Head of caudate nucleus (tissue), 42 donors: ENCODE measurements at regions not wholly inside any gene's neighbourhood (a gene's known extent, or its start where the extent isn't known, plus 50 kb on each side); places are given as distances from the start of the nearest gene placed in this dataset.

Experiments used
- DNase-seq, 42 donors: peaks; one replicate each; pipeline versions ENCODE4 v3.0.0 to v3.0.0-alpha.2; 2020 to 2021; ENCODE audit warnings: mixed read lengths in 7 of 42
- intact Hi-C: fragments of 100-400 bp; cut with DNase I; formaldehyde crosslinking; loops from one replicate; pipeline ENCODE4 v1.15.0; 2022

DNA sequence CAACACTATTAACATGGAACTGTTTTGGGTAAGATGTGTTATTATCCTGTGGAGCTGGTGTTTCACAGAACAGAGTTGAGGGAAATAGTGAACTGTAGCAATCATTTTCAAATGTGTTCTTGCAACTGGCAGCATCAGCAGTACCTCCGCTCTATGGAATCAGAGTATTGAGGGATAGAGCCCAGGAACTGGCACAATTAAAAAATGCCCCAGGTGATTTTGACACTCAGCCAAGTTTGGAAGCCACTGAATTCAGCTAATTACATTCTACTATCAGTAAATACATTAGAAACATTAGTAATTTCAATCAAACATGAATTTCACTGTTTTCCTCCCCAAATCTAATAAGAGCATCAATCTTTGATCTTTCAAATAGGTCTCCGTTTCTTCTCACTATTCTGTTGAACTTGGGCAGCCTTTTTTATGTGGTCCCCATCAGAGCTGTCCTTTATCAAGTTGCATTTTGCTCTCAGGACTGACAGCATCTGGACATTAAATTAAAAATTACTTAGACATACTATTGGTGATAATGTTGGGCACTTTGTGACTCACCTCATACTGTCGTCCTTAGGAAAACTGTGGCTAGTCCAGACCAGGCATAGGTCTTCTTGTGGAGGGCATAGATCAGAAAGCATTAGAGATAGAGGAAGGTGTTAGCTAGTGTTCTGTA, 251.5 kb downstream of the DHX35 start:
- DNase-seq: no peak
- intact Hi-C loops: no loop called here

DNA sequence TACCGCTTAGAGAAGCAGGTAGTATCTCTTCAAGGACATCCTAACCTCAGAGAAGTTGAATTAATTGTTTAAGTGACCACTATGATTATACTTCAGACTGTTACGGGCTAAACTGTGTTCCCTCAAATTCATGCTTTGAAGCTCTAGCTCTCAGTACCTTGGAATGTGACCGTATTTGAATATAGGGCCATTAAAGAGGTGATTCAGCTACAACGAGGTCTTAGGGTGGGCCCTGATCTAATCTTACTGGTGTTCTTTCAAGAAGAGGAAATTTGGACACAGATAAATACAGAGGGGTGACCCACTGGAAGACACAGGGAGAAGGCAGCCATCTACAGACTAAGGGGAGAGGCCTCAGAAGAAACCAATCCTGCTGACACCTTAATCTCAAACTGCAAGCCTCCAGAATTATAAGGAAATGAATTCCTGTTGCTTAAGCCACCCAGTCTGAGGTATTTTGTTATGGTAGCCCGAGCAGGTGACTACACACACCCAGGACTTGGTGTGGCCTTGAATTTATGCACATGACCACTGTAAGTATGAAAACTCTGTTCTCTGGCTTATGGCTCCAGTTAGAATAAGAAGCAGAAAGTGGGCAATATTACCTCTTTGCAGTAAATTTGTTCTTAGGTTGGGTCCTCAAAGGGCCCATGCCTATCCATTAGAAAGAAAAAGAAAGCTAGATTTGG, 249.1 kb downstream of the DHX35 start:
- intact Hi-C loops: no loop called here
- DNase-seq: no peak

DNA sequence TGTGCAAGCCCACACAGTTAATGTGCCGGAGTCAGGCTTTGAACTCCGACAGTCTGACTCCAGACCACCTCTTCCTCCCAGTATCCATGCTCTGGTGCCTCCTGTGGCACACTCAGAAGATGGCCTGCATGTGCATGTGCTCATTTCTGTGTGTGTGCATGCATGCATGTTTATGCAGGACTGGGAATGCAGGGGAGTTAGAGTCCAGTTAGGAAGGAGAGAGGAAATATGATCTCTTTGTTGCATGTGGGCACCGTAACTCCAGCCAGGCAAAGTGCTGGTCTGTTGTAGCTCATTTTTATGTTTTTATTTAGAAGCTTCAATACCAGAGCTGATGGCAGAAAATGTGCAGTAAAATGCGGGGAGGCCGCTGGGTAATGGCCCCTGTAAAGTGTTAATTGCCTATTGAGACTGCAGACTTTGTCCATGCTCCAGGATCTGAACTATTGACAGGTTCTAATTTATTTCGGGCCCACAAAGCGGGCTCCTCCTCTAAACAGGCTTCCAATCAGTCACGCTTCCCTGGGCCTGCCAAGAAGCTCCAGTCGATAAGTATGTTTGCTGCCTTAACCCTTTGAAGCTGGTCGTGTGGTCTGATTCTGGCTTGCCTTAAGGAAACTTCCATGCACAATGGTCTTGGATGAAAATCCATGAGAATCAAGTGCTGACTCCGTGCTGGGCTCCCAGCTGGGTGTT, 248.3 kb downstream of the DHX35 start:
- intact Hi-C loops: no loop called here
- DNase-seq: no peak

DNA sequence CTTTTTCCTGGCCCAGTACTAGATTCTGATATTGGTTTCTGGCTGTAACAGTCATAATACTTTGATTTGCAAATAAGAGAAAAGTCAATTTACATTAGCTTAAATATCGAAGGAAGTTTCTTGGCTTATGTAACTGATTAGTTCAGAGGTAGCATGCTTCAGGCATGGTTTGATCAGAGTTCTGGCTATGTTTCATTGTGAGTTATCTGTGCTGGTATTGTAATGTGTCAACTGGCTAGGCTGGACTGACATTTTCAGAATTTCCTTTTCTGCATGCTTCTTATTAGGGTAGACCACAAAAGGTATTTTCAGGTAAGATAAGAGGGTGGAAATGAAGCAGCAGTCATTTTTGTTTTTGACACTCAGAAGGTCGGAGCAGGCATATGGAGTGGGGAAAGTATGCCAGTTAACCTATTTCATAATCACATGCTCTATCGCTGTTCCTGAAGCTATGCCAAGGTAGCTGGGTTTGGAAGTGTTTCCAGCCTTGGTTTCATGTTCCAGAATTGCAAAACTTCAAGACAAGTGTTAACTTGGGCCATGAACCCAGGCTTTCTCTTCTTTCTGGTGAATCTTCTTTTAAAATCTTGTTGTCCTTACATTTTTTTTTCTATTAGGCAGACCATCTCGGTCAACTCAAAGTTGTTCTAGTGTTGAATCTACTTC, 244.9 kb downstream of the DHX35 start:
- DNase-seq: no peak
- intact Hi-C loops: no loop called here

DNA sequence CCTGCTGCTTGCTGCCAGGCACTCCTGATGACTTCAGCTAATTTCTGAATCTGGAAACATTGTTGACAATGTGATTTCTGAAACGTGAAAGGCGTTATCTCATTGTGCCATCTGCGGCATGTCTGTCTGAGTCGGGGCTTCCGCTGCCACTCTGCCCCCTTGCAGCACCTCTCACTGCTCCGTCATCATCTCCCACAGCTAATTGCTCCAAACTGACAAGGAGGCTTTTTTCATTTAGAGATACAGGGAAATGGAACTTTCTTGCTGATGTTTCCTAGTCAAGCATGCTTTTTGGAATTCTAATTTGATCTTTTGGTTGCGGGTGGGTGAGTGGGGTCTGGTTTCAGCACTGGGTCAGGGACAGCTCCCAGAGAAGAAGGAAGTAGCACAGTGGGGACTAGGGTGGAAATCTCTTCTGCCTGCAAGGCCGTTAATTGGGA, 233.5 kb downstream of the DHX35 start:
- DNase-seq: peak in 6 of 42 donors; percentile 7 to 32 (median 13)
- intact Hi-C loops: no loop called here

DNA sequence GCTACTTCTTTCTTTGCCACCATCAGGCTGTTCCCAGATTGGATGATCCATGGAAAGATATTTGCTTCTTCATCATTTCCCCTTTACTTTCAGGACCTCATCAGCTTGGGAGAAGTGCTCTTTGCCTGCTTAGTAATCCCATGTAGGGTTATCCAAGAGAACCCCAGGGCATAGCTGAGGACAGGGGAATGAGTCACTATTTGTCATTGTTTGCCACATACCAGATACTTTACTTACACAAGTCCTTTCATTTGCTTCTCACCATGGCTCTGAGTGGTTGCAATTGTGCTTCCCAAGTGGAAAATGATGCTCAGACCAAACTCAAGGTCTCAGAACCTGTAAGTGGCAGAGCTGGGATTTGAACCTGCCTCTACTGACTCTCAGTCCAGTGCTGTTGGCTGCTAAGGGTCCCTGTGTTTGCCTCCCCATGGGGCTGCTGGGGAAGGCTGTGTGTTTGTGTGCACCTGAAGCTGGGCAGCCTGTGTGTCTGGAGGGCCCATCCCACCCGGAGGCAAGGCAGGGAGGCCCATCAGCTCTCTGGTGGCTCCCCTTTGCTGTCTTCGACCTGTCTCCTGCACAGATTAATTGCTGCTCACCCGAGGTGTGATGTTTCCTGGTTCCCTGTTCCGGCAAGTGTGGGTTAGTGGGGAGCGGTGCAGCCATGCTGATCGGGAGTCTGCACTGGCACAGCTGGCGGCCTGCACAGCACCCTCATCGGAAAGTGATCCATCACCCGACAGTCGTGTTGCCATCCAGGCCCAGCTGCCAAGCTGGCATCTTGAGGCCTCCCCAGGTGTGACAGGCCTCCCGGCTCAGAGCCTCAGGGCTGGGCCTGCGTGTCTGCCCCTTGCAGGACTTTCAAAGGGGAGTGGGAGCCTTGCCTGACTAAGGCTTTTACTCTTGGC, 228.8 kb downstream of the DHX35 start:
- intact Hi-C loops: no loop called here
- no peak for DNase-seq

DNA sequence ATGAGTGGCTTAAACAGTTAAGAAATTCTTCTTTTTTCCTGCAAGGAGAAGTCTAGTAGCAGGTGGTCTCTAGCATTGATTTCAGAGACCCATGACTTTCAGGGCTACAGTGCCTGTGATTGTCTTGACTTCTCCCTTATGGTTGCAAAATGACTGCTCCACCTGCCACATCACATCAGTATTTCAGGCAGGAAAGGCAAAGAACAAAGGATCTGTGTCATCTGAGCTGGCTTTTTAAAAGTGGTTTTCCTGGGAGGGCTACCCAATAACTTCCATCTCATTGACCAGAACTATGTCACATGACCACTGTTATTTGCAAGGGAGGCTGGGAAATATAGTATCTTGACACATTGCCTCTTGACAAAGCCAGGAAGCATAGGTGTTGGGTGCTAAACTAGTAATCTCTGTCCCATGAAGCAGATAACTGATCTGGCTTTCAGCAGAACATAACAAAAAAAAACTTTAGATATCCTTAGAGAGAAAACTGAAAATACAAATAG, 226.2 kb downstream of the DHX35 start:
- DNase-seq: no peak
- intact Hi-C loops: no loop called here

DNA sequence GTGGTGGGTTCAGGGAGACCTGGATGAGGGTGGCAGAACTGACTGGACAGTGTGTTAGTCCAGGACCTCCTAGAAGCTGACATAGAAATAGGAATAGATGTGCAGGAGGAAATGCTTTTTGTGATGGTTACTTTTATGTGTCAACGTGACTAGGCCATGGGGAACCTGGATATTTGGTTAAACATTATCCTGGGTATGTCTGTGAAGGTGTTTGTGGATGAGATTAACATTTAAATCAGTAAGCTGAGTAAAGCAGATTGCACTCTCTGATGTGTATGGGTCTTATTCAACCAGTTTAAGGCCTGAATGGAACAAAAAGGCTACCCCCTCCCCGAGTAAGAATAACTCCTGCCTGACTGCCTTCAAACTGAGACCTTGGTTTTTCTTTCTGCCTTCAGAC, 219.3 kb downstream of the DHX35 start:
- DNase-seq: no peak
- intact Hi-C loops: no loop called here

DNA sequence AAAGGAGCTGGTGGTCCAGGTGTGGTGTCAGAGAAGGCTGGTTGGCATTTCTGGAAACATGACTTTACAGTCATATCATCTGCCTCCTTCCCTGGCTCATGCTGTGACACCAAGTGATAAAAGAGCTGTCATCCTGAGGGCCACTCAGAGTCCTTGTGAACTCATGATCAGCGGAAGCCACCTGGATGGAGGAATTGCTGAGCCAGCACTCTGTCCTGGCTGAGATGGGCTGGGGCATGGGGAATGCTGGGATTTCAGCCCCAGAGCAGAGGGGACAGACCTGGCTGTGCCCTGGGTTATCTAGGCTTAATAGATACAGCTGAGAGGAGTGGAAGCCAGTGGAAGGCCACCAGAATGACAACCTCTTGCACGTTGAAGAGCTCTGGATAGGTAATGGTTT, 214.3 kb downstream of the DHX35 start:
- intact Hi-C loops: no loop called here
- DNase-seq: no peak

DNA sequence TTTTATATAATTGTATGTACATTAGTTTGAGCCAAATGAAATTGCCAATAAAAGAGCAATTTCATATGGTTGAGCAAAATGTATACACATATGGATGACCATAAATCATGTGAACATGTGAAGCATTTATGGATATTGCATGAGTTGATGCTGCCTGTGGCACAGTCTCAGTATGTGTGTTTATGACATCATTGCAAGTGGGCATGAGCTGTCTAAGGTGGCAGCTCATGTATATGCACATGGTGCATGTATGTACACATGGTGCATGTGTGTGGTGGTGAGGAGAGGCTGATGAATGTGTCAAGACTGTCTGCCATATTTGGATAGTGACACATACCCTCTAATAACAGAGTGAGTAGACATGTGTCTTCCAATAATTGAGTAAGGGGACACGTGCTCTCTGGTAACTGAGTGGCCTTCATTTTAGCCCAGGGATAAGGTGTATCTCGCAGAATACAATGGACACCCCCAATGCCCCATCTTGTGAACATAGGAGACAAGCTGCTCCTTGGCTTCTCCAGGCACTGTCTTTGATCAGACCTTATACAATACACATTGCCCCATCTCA, 208.8 kb downstream of the DHX35 start:
- DNase-seq: no peak
- intact Hi-C loops: no loop called here

DNA sequence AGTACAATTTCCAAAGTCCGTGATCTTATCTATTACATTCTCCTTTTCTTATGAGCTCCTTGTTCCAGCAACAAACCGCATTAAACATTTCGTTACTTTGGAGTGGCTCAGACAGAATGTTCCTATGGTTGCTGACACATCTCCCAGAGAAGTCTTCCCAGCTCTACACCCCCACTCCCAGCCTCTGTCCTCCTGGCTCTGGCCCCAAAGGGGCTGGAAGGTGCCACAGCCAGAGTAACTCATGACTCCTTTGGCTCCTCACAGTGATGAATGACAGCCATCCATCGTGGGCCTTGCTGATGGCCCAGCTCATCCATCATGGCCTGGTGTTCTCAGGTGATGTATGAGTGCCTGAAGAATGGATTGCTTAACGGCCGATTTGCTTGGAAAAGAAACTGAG, 203.0 kb downstream of the DHX35 start:
- intact Hi-C loops: no loop called here
- no peak for DNase-seq

DNA sequence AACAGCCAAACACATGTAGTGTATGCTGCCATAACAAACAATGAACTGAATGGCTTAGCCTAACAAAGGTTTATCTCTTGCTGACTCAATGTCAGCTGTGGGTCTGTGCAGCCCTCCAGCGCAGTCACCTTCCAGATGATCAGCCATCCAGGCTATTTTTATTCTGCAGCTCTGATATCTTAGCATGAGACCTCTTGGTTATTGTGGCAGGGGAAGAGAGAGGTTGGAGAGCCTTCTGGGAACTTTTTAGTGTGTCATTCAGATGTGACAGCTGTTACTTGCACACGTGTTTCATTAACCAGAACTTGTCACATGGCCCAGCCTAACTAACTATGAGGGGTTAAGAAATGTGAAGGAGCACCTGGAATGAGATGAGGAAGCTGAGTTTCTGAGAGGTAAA, 202.5 kb downstream of the DHX35 start:
- intact Hi-C loops: no loop called here

DNA sequence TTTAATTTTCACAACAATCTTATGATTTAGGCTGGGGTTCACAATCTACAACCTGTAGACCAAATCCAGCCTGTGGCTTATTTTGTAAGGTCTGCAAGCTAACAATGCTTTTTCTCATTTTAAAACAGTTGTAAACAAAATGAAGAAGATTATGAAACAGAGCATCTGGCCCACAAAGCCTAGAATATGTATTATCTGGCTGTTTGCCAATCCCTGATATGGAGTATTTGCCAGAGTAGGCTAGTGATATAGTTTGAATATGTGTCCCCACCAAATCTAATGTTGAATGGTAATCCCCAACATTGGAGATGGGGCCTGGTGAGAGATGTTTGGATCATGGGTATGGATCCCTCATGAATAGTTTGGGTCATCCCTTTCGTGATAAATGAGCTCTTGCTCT, 201.8 kb downstream of the DHX35 start:
- no peak for DNase-seq
- intact Hi-C loops: no loop called here

More for the DNA sequence above, 202.5 kb downstream of the DHX35 start:
- no peak for DNase-seq

DNA sequence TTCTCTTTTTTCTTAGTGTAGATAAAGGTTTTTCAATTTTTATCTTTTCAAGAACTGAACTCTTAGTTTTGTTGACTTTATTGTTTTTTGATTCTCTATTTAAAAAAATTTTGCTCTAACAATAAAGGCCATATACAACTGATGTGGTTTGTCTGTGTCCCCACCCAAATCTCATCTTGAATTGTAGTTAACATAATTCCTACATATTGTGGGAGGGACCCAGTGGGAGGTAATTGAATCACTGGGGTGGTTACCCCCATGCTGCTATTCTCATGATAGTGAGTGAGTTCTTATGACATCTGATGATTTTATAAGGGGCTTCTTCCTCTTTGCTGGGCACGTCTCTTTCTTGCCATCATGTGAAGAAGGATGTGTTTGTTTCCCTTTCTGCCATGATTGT, 199.8 kb downstream of the DHX35 start:
- intact Hi-C loops: no loop called here
- no peak for DNase-seq

DNA sequence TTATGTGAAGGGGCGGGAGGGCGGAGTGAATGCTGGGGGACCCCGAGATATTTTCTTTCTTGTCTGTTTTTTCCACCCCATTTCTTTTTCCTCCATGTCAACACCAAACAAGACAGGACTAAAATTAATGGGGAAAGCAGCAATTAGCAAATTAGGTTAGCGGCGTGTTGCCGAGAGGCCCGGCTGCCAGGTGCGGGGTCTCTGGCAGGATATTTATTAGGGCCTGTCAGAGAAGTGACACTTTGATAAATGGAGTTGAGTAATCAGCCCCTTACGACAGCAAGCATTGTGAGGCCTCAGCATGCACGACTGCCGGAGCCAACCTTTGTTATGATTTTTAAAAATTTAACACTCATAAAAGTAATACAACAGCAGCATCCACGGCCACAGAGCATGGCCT, 193.8 kb downstream of the DHX35 start:
- intact Hi-C loops: no loop called here
- DNase-seq: no peak

DNA sequence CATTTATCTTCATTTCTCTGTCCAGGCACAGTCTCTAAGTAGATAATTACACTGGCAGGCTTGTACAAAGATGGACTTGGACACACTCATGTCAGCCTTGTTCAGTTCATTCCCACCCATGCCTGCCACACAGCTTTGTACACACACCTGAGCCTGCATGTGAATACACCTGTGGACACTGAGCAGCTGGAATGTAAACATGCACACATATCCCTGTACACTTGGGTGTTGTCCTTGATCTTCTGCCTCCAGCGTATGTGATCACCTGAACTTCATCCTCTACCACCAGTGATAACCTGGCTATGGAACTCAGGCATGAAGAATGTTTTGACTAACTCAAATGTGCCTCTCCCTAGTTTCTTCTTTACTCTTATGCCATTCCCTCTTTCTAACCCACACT, 190.6 kb downstream of the DHX35 start:
- intact Hi-C loops: no loop called here
- DNase-seq: no peak

DNA sequence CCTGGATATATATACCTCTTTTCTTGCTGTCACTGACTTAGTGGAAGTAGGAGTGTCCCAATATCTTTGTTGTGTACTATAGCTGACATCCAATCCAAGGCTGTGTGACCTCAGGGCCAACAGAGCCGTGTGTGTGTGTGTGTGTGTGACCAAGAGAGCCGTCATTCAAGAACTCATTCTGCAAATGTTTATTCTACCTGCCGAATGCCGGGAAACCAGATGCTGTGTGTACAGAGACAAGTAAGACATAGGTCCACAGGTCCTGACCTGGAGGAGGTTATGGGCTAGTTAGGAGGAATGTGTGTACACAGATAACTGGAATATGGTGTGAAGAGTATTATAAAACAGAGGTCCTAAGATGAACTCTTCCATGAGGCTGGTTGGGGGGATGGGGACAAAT, 190.0 kb downstream of the DHX35 start:
- no peak for DNase-seq
- intact Hi-C loops: no loop called here

DNA sequence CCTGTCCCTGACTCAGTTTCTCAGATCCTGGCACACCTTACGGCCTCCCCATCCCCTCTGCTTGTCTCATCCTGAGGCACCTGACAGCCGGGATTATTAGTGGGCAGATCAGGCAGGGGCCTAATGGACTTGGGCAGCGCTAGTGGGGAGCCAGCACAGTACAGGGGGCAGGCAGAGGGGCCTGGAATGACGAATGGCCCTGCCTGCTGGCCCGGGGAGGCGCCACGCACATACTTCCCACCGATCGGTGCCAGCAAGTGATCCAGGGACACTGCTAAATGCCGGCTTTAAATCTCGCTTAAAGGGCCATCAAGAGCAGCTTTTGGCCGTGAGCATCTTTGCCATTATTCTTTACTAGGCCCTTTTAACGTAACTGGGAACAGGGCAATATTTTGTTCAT, 188.4 kb downstream of the DHX35 start:
- DNase-seq: no peak
- intact Hi-C loops: no loop called here

DNA sequence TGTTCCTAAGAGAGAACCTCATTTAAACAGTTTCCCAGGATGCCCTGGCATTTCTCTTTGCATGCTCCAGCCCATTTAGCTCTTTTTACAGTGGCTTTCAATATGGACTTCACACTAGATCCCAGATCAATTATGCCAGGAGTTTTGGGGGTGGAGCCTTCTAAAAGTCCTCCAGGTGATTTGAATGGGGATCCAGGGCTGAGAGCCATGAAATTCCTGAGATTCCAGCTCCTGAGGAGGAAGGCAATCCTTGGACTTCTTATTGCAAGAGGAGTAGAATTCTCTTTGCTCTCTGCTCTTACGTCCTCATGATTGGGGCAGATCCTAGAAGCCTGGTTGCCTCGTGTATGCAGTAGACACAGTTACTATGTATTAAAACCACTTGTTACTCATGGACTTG, 184.2 kb downstream of the DHX35 start:
- intact Hi-C loops: no loop called here
- DNase-seq: no peak
